CD4-positive, alpha-beta T cell treated with Interleukin-1 beta for 1 hour (primary cell): ENCODE measurements at regions not wholly inside any gene's neighbourhood (a gene's known extent, or its start where the extent isn't known, plus 50 kb on each side); places are given as distances from the start of the nearest gene placed in this dataset.
A peak's percentile ranks its signal among the peaks of the same experiment; 100 is the strongest.
"Not testable (repeated sequence)": the region's sequence is repeated elsewhere in the genome, so short reads cannot be mapped to it uniquely, and the experiment has no call there.

Source experiments
- DNase-seq, 2 donors: peaks; one replicate each; pipeline ENCODE4 v3.0.0-alpha.2; 2020 to 2022

DNA sequence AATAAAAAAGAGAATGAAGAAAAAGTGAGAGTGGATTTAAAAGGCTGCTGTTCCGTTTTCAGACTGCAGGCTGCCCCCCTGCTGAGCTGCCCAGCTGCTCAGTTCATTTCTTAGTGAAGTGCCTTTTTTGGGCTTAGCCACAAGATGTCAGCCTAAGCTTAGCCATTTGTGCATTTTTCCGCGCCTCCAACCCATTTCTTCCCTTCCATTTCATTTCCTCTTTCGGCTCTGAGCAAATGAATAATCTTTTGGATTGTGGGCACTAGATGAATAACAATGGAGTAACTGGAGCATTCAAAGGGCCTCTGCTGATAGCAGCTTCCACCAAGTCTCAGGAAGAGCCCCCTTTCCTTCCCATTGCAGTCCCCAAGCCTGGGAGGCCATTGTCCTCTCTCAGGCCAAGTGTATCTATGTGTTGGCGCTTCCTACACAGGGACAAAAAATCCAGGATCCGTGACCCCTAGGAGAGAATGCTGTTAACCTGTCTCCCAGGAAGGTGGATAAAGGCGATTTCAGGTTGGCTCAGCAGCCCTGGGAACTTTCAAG is 83.5 kb upstream of the SPTLC3 start:
- peak; percentile 7 to 20 for DNase-seq

DNA sequence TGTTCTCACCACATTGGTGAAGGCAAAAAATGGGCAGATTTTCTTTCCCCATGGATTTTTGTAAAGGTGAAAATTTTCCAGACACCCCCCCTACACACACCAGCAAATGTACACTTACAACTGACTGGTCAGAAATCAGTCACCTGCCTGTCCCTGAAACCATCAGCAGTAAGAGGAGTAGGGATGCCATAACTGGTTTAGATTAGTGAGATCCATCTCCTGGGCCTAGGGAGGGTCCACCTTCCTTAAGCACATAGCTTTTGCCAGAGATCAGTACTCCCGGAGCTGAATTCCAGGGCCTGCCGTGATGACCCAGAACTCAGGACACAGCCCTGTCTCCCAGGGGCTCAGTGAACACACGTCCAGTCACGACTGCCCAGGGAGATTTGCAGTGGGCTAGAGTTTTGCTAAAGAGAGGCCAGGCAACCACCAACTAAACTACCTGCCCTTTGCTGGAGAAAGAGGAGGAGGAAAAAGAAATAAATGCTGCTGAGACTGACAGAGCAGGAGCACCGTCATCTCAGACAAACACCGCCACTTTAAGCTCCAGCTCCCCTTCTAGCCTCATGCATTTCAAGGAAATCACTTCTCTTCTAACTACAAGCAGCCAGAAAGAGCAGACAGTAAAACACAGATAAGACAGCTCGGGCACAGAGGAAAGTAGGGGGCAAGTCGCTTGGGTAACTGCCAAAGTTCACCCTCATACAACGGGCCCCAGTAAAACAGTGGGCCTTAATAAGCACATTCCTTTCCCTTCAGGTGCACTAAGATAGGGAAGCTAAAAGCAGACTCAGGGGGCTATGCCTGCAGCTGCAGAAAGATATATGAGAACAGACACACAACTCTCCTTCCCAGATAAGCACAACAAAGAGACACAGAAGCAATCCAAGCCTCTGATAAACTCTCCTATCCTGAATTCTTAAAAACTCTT is 82.6 kb upstream of the SPTLC3 start:
- DNase-seq = no peak

DNA sequence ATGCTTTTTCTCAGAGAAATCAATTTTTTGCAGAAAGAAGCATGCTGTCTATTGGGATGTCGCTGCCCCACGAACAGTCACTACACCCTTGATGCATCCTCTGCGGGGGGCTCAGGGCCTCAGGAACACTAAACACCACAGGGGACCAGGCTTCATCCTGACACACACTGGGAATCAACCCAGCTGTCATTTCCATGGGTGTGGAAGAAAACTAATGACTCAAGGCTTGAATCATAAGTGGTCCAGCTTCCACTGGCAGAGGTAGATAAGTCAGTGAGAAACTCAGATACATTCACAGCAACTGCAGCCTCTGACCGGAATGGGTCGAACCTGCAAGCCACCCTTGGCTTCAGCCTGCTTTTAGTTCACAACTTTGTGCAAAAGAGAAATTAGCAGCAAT is 81.3 kb upstream of the SPTLC3 start:
- DNase-seq = no peak

DNA sequence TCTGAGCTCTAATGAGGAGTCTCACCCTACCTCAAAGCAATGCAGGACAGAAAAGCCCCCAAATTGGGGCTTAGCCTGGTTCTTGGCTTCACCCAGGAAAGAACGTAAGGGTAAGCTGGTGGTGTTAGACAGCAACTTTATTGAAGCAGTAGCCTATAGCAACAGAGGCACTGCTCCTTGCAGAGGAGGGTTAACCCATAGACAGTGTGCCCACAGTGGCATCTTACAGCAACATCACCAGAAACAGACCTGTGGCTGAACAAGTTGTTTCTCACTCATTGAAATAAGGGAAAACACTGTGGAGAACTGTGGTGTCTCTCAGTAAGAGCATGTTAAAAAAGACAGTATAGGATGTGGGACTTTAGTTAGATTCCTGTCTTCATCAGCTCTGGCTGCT is 80.4 kb upstream of the SPTLC3 start:
- no peak for DNase-seq

DNA sequence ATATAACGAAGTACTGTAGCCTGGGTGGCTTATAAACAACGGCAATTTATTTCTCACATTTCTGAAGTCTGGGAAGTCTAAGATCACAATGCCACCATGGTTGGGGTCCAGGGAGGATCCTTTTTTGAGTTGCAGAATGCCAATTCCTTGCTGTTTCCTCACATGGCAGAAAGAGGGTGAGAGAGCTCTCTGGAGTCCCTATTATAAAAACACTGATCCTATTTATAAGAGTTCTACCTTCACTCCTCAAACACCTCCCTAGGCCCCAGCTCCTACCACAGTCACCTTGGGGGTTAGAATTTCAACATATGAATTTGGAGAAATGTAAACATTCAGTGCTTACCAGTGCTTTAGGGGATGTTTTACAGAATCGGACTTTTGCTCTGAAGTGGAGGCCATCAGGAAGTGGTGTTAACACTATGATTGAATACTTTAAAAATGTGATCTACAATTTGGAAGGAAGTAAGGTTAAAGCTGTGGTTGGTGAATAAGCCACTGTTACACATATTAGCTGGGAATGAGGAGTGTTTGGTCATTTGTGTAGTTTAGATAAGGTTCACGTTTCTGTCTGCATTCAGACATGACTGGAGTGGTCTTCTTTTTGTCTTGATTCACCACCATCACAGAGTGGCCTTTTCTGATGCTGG is 79.9 kb upstream of the SPTLC3 start:
- no peak for DNase-seq

DNA sequence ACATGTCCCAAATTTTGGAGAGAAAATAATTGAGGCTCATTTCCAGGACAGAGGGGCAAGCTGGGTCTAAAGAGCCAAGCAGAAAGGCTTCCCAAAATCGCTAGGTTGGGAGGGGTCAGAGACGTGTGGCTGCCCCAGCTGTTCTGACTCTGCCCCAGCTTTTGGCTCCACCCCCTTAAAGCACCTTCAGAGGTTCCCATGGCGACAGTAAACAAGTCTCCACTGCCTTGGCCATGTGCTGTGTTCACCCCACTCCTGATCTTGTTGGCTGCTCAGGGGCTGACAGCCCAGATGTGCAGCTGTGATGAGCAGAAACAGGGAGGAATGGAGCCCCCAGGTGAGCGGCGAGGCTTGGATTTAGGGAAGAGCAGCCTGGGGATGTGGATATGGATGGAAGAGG is 72.8 kb upstream of the SPTLC3 start:
- DNase-seq = no peak

DNA sequence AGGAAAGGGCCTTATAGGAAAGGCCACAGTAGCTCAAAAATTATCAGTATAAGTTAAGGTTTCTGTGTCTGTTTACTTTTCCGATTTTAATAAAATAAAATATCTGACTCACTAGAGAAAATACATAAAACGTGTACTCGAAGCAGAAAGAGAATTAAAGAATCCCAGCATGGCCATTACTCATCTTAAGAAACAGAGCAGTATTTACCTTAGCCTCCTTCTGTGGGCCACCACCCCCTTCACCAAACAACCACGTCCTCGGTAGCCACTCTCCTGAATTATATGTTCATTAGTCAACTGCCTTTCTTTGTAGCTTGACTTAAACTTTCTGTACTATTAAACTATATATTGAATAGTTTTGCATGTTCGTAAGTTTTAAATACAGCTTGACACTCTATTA is 72.2 kb upstream of the SPTLC3 start:
- DNase-seq = no peak

DNA sequence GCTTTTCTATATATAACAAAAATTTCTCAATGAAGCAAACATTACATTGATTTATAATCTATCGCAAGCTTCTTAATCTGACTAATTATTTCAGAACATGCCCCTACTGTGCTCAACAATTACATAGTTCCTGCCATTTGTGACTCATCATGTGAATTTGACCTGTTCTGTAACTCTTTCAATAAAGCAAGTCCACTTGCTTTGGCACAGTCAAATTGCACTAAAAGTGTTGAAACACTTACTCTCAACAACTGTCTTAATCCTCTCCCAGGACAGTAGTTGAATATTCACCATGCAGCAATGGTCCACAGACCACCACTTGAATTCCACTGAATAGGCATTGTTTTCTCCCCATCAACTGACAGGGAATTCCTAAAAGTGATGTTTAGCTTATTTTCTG is 67.7 kb upstream of the SPTLC3 start:
- DNase-seq = no peak

DNA sequence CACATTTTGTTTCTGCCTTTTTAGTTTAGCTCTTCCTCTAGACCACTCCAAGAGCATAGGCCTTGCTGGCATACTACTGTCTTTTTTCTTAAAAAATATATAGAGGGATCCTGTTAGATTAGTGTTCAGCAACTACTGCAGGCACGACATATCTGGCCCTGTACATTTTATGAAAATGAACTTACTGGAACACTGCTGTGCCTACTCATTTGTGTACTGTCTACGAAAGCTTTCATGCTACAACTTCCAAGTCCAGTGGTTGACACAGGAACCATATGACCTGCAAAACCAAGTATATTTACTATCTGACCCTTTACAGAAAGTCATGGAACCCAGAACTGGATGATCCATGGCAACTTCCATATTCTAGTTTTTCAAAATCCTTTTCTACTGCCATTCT is 66.6 kb upstream of the SPTLC3 start:
- no peak for DNase-seq

DNA sequence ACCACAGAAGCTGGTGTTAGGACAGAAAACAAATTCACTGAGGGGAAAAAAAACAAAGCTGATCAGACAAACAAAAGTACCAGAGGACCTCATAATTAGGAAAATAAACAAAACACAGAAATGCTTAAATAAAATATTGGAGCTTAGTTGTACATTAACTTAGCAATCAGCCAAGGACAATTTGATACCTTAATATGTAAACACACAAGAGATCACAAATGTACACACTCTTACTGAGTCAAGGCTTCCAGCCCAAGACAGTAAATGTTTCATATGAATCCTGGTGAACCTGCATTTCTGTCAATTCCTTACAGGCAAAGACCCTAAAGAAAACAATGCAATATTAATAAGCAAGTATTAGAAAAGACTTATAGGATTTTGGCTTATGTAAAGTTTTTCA is 62.0 kb upstream of the SPTLC3 start:
- DNase-seq = no peak

DNA sequence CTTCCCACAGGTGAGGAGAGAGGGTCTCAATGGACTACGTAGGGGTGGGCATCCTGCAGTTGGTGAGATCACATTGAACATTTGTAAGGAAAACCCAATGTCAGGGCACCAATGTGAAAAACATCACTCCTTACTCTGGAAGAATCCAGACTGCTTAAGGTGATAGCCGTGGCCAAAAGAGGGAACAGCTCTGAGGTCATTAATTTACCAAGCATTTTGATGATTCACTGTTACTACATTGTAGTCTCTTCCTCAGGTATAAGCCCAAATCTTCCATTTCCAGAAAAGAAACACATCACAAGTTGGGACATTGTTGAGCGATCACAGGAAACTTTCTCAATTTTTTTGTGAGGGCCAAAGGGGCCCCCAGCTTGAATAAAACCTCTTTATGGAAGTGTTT is 61.1 kb upstream of the SPTLC3 start:
- no peak for DNase-seq

DNA sequence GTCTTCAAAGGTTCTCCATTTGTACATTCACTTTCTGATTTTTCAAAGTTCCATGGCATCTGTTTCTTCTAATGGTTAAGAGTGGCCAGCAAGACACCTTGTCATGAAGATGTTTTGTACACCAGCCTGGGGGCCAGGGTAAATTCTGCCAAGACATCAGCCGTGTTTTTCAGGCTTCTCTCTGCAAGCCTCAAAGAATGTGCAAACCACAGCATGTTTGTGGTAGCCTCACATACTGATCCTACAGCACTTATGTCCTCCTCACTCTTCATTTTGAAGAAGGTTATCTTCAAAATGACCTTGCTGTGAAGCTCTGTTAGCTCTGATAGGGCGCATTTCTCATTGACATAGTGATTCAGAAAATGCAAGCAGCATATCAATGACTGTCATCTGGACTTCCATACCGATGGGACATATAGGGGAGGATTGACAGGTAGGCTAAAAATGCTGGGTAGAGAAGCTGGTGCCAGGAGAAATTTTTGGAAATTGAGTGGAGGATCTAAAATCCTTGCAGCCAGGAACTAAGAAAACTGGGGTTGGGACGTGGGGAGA is 59.3 kb upstream of the SPTLC3 start:
- no peak for DNase-seq

DNA sequence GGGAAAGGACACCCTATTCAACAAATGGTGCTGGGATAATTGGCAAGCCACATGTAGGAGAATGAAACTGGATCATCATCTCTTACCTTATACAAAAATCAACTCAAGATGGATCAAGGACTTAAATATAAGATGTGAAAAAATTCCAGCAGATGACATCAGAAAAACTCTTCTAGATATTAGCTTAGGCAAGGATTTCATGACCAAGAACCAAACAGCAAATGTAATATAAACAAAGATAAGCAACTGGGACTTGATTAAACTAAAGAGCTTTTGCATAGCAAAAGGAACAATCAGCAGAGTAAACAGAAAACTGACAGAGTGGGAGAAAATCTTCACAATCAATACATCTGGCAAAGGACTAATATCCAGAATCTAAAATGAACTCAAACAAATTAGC is 54.5 kb upstream of the SPTLC3 start:
- not testable (repeated sequence) for DNase-seq

DNA sequence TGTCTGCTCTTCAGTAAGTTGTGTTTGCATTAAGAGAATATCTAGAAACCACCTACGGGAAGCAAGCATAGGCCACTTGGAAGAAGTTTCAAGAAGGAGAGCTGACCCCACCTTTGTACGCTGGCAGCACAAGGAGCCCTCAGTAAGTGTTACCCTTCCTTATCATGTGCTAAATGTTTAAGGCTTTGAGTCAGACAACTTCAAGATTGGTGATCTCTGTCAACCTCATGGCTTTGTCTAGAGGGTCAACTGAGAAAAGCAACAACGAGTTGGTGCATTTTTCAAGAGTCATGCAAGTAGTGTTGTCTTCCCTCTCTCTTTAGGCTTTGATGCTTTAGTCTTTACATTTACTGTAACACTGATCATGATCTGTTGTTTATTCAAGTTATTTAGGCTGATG is 53.2 kb upstream of the SPTLC3 start:
- no peak for DNase-seq

DNA sequence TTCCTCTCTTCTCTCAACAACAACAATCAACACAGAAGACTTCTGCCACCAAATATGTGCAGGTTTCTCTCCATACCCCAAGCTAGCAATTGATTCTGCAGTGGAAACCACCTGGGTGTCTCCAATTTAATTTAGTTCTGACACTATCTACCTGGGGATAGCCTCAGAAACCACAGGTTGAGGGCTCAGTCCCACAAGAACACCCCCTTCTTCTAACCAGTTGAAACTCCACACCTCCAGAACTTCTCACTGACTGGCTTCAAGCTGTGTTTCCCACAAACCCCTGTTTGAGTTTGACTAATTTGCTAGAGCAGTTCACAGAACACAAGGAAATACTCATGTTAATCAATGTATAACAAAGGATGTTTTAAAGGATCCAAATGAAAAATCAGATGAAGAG is 52.5 kb upstream of the SPTLC3 start:
- DNase-seq = no peak

DNA sequence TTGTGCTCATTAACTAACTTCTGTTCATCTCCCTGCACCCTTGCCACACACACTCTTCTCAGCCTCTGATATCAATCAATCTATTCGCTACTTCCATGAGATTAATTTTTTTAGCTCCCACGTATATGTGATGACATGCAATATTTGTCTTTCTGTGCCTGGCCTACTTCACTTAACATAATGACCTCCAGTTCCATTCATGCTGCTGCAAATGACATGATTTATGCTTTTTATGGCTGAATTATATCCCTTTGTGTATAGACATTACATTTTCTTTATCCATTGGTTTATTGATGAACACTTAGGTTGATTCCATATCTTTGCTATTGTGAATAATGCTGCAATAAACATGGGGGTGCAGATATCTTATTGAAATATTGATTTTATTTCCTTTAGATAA is 50.8 kb upstream of the SPTLC3 start:
- no peak for DNase-seq
